HG03432 (cell line): ENCODE measurements at regions not wholly inside any gene's neighbourhood (a gene's known extent, or its start where the extent isn't known, plus 50 kb on each side); places are given as distances from the start of the nearest gene placed in this dataset.

Experiments
- ATAC-seq: cut with Tn5 transposase; IDR thresholded peaks from one replicate; pipeline ENCODE4 v1.9.1; 2021; ENCODE audit warnings: mild to moderate bottlenecking, moderate library complexity; ENCODE audit not compliant: unreplicated experiment

- ATAC-seq = no peak
These were observed 80.2 kb upstream of the NTM start for GRCh38 chr11:131290185-131290584.

GRCh38 chr11:131295986-131296385 is 74.4 kb upstream of the NTM start:
- no peak for ATAC-seq

GRCh38 chr11:131297441-131297840 is 73.0 kb upstream of the NTM start:
- no peak for ATAC-seq

- no peak for ATAC-seq
These were observed 70.6 kb upstream of the NTM start for GRCh38 chr11:131299598-131300438.

GRCh38 chr11:131300439-131300717 is 70.0 kb upstream of the NTM start:
- ATAC-seq = no peak

GRCh38 chr11:131301306-131301705 is 69.1 kb upstream of the NTM start:
- no peak for ATAC-seq

GRCh38 chr11:131302836-131303235 is 67.6 kb upstream of the NTM start:
- no peak for ATAC-seq

GRCh38 chr11:131303611-131304119 is 66.8 kb upstream of the NTM start:
- no peak for ATAC-seq

- no peak for ATAC-seq
These were observed 65.4 kb upstream of the NTM start for GRCh38 chr11:131305005-131305404.

GRCh38 chr11:131307506-131307905 is 62.9 kb upstream of the NTM start:
- no peak for ATAC-seq

- ATAC-seq = no peak
These were observed 60.6 kb upstream of the NTM start for GRCh38 chr11:131309776-131310175.

- ATAC-seq = no peak
These were observed 58.5 kb upstream of the NTM start for GRCh38 chr11:131311776-131312514.
